H1 (cell line): ENCODE measurements at regions not wholly inside any gene's neighbourhood (a gene's known extent, or its start where the extent isn't known, plus 50 kb on each side); places are given as distances from the start of the nearest gene placed in this dataset.

Source experiments
- CTCF ChIA-PET: fragments of 300-600 bp; sonication (Branson Sonifier 250); formaldehyde crosslinking; loops from one replicate; lab custom pipeline; 2021; ENCODE audit not compliant: partially characterized antibody; lab: Charles Lee
- POLR2A ChIA-PET: fragments of 300-600 bp; sonication (Branson Sonifier 250); formaldehyde crosslinking; loops from one replicate; lab custom pipeline; 2021; ENCODE audit warnings: inconsistent platforms; ENCODE audit not compliant: partially characterized antibody; lab: Charles Lee
- DNase-seq, 2 experiments: peaks; one replicate each; pipeline versions ENCODE4 v3.0.0 to v3.0.0-alpha.2; 2010 to 2022; ENCODE audit warnings: low spot score in 2 of 2, low read depth in 1 of 2, mixed read lengths in 1 of 2
- FAIRE-seq: peaks from 2 replicates; lab custom pipeline; 2011; peaks lifted over from hg19 to GRCh38; lab: Jason Lieb, UNC
- H2AFZ ChIP-seq: 2 replicates; pipeline ENCODE4 v1.8.1; 2012; ENCODE audit warnings: low read length, inconsistent platforms
- H2AK5ac ChIP-seq: 2 replicates; pipeline ENCODE4 v1.6.1; 2013; ENCODE audit warnings: low read depth, low read length
- H2BK120ac ChIP-seq: replicated peaks from 2 replicates; pipeline ENCODE3; 2013; ENCODE audit warnings: low read depth, low read length, inconsistent platforms
- H2BK12ac ChIP-seq: 2 replicates; pipeline ENCODE4 v1.6.1; 2013; ENCODE audit warnings: low read depth, low read length
- H2BK15ac ChIP-seq: 2 replicates; pipeline ENCODE4 v1.6.1; 2013; ENCODE audit warnings: low read length
- H2BK20ac ChIP-seq: 2 replicates; pipeline ENCODE4 v1.6.1; 2013; ENCODE audit warnings: low read length
- H2BK5ac ChIP-seq: 2 replicates; pipeline ENCODE4 v1.6.1; 2013; ENCODE audit warnings: low read depth, low read length
- H3K14ac ChIP-seq: 2 replicates; pipeline ENCODE4 v1.6.1; 2013; ENCODE audit warnings: inconsistent platforms; ENCODE audit not compliant: insufficient read length
- H3K18ac ChIP-seq: 2 replicates; pipeline ENCODE4 v1.6.1; 2013; ENCODE audit warnings: low read length; ENCODE audit errors: extremely low read depth
- H3K23ac ChIP-seq: 2 replicates; pipeline ENCODE4 v1.6.1; 2013; ENCODE audit warnings: inconsistent platforms; ENCODE audit not compliant: insufficient read length
- H3K23me2 ChIP-seq: 2 replicates; pipeline ENCODE4 v1.6.1; 2013; ENCODE audit warnings: low read depth, low read length
- H3K27ac ChIP-seq: 2 replicates; pipeline ENCODE4 v1.6.1; 2011; ENCODE audit warnings: low read depth, low read length, inconsistent platforms
- H3K27me3 ChIP-seq, 4 experiments: replicated peaks in 1 of 4; 1 replicate in 1 of 4; 2 replicates in 3 of 4; pipeline versions ENCODE4 v1.6.1 to v1.8.1; 2011 to 2013; ENCODE audit warnings: low read length in 3 of 4, mild to moderate bottlenecking in 3 of 4, inconsistent platforms in 2 of 4, mixed read lengths in 2 of 4, moderate library complexity in 1 of 4; ENCODE audit not compliant: control insufficient read depth in 3 of 4, insufficient read depth in 3 of 4; ENCODE audit errors: extremely low read depth in 1 of 4
- H3K36me3 ChIP-seq, 4 experiments: 2 replicates each; pipeline versions ENCODE4 v1.6.1 to v1.8.1; 2011 to 2013; ENCODE audit warnings: mild to moderate bottlenecking in 4 of 4, low read length in 3 of 4, moderate library complexity in 2 of 4, control low read depth in 1 of 4, inconsistent platforms in 1 of 4; ENCODE audit not compliant: insufficient read depth in 4 of 4, control insufficient read depth in 2 of 4
- H3K4ac ChIP-seq: replicated peaks from 2 replicates; pipeline ENCODE3; 2013; ENCODE audit warnings: low read length, low read depth, mixed read lengths, inconsistent platforms; ENCODE audit not compliant: insufficient read length
- H3K4me1 ChIP-seq, 4 experiments: replicated peaks in 1 of 4; 1 replicate in 1 of 4; 2 replicates in 3 of 4; pipeline versions ENCODE4 v1.6.1 to v1.8.1; 2011 to 2013; ENCODE audit warnings: low read length in 3 of 4, inconsistent platforms in 2 of 4, mixed read lengths in 1 of 4; ENCODE audit not compliant: insufficient read depth in 4 of 4, control insufficient read depth in 3 of 4
- H3K4me2 ChIP-seq, 2 experiments: 2 replicates each; pipeline versions ENCODE4 v1.6.1 to v1.8.1; 2011 to 2013; ENCODE audit warnings: low read depth in 2 of 2, low read length in 2 of 2, control low read depth in 1 of 2, inconsistent platforms in 1 of 2, mild to moderate bottlenecking in 1 of 2; ENCODE audit not compliant: insufficient read depth in 1 of 2
- H3K4me3 ChIP-seq, 4 experiments: fragments of 200-600, 300-600 bp in 1 of 4; sonication (generic), shearing (Covaris generic), sonication (Bioruptor Twin) in 1 of 4; 2 replicates each; pipeline versions ENCODE4 v1.5.1 to v1.8.1; 2011 to 2016; ENCODE audit warnings: low read length in 4 of 4, low read depth in 3 of 4, control low read depth in 2 of 4, inconsistent platforms in 2 of 4, mild to moderate bottlenecking in 2 of 4, mixed read lengths in 1 of 4, moderate library complexity in 1 of 4; ENCODE audit not compliant: insufficient read depth in 2 of 4; ENCODE audit errors: extremely low read depth in 1 of 4
- H3K56ac ChIP-seq: replicated peaks from 2 replicates; pipeline ENCODE3; 2013; ENCODE audit warnings: low read depth, mild to moderate bottlenecking, mixed read lengths, low read length, inconsistent platforms; ENCODE audit not compliant: insufficient read length
- H3K79me1 ChIP-seq: 2 replicates; pipeline ENCODE4 v1.6.1; 2013; ENCODE audit warnings: low read depth, low read length, control low read depth
- H3K79me2 ChIP-seq, 2 experiments: 2 replicates each; pipeline versions ENCODE4 v1.6.1 to v1.8.1; 2012 to 2013; ENCODE audit warnings: low read length in 2 of 2, mild to moderate bottlenecking in 2 of 2, inconsistent platforms in 1 of 2; ENCODE audit not compliant: insufficient read depth in 2 of 2, control insufficient read depth in 1 of 2
- H3K9ac ChIP-seq, 4 experiments: replicated peaks in 1 of 4; 1 replicate in 1 of 4; 2 replicates in 3 of 4; pipeline versions ENCODE4 v1.6.1 to v1.8.1; 2011 to 2013; ENCODE audit warnings: low read depth in 3 of 4, low read length in 3 of 4, control low read depth in 2 of 4, mild to moderate bottlenecking in 2 of 4, moderate library complexity in 2 of 4, inconsistent platforms in 1 of 4; ENCODE audit errors: extremely low read depth in 1 of 4
- H3K9me3 ChIP-seq, 2 experiments: 2 replicates each; pipeline versions ENCODE4 v1.6.1 to v1.8.1; 2012 to 2013; ENCODE audit warnings: mild to moderate bottlenecking in 2 of 2, moderate library complexity in 2 of 2, control low read depth in 1 of 2, inconsistent platforms in 1 of 2, low read depth in 1 of 2, low read length in 1 of 2, mixed read lengths in 1 of 2; ENCODE audit not compliant: insufficient read depth in 2 of 2
- H4K20me1 ChIP-seq, 2 experiments: replicated peaks in 1 of 2; 2 replicates each; pipeline versions ENCODE3 to v1.8.1; 2011 to 2013; ENCODE audit warnings: inconsistent platforms in 2 of 2, low read length in 2 of 2, mild to moderate bottlenecking in 1 of 2; ENCODE audit not compliant: insufficient read depth in 2 of 2, control insufficient read depth in 1 of 2
- H4K5ac ChIP-seq: 2 replicates; pipeline ENCODE4 v1.6.1; 2013; ENCODE audit warnings: low read length, low read depth, mixed read lengths, inconsistent platforms; ENCODE audit not compliant: insufficient read length
- H4K8ac ChIP-seq: 2 replicates; pipeline ENCODE4 v1.8.0; 2013; ENCODE audit warnings: mild to moderate bottlenecking, moderate library complexity, low read length, inconsistent platforms; ENCODE audit not compliant: insufficient read depth; ENCODE audit errors: extremely low read depth
- H4K91ac ChIP-seq: replicated peaks from 2 replicates; pipeline ENCODE3; 2013; ENCODE audit warnings: low read length, mixed read lengths, inconsistent platforms; ENCODE audit not compliant: insufficient read length
- CREB1 ChIP-seq: IDR thresholded peaks from 2 replicates; pipeline ENCODE4 v1.6.1; 2012; ENCODE audit warnings: inconsistent platforms
- MAX ChIP-seq: IDR thresholded peaks from 2 replicates; pipeline ENCODE4 v1.6.1; 2012; ENCODE audit warnings: inconsistent platforms

GRCh38 chr1:239247285-239247684 lies 139.1 kb upstream of the CHRM3 start:
- FAIRE-seq, result no peak

More at GRCh38 chr1:239247285-239247684, 139.1 kb upstream of the CHRM3 start:
- Histone ChIP-seq H3K4me1 (peaks cover 0 to 6% (median 4%) of the 10 kb centered on the region in 4 experiments; a peak in 4 of 7 replicates), H3K27me3 (no peaks in the 10 kb centered on the region), H4K8ac (no peak overlapping the region), H3K9me3 (no peaks in the 10 kb centered on the region), H2BK120ac (no peak overlapping the region), H2AK5ac (no peak overlapping the region), H3K79me1 (no peaks in the 10 kb centered on the region), H3K27ac (no peak overlapping the region), H2BK12ac (no peak overlapping the region), H2BK20ac (no peak overlapping the region), H4K5ac (no peak overlapping the region), H2BK5ac (no peak overlapping the region), H3K4me3 (no peak overlapping the region), H3K9ac (no peak overlapping the region), H3K23me2 (no peaks in the 10 kb centered on the region), H2AFZ (no peak overlapping the region), H3K36me3 (no peaks in the 10 kb centered on the region), H2BK15ac (no peak overlapping the region), H4K91ac (no peak overlapping the region), H3K18ac (no peak overlapping the region), H3K14ac (no peak overlapping the region), H4K20me1 (no peaks in the 10 kb centered on the region), H3K4me2 (no peak overlapping the region), H3K79me2 (no peaks in the 10 kb centered on the region), H3K23ac (no peak overlapping the region), H3K56ac (no peak overlapping the region), H3K4ac (no peak overlapping the region)
- TF ChIP-seq MAX (no peak), CREB1 (no peak)
- ChIA-PET CTCF (interaction anchor here (0.7 kb wide), 1 partner anchor 1655 kb away, joined by 3 read pairs; no protein-coding TSS in a partner anchor), POLR2A (no interaction called here)
- DNase-seq, result no peak
